Stromal cell of bone marrow (primary cell): ENCODE measurements at regions not wholly inside any gene's neighbourhood (a gene's known extent, or its start where the extent isn't known, plus 50 kb on each side); places are given as distances from the start of the nearest gene placed in this dataset.
A peak's percentile ranks its signal among the peaks of the same experiment; 100 is the strongest.

Experiments
- DNase-seq: peaks from one replicate; pipeline ENCODE4 v3.0.0-alpha.2; 2012; ENCODE audit warnings: low read depth

- DNase-seq: no peak
Measured at GRCh38 chr4:137674066-137674465, 141.8 kb upstream of the PCDH18 start.

DNA sequence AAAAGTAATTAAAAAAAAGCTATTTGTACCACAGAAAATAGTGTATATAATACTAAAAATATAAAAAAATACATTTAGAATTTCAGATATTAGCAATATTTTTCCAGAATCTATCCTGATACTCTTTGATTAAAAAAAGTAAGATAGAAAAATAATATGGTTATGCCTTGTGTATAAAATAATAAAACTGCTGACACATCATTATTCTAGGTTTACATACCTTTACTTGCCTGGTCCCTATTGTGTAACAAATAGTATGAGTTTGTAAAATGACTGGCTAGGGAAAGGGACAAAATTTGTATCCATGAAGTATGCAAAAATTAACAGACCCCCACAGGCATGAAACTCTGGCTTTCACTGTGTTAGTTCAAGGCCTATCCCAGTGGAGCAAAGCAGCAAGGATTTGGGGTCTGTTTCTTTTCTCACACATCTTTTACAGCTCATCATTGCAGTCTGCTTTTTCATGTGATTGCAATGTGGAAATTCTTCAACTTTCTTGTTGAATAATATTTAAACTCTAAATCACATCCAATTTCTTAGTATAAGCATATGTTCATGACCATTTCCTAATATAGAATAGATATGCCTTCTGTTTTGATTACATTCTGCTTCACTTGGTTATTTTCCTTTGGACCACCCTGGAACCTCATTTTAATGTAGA, 136.7 kb upstream of the PCDH18 start:
- no peak for DNase-seq

GRCh38 chr4:137664416-137664815, 132.1 kb upstream of the PCDH18 start:
- no peak for DNase-seq

DNA sequence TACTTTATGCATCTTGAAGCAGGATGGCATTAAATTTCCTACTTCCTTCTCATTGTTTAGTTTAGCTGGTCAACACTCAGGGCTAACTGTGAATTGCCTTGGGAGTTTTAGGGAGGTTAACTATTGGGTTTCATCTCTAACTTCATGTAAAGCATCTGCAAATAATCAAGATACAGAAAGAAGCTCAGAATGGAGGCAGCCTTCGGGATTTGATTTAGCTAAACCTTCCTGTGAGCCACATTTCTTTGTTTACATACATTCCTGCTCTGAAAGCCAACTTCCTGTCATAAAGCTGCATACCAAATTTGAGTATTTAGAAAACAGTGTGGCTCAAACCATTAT, 131.7 kb upstream of the PCDH18 start:
- DNase-seq: peak; percentile 68

DNA sequence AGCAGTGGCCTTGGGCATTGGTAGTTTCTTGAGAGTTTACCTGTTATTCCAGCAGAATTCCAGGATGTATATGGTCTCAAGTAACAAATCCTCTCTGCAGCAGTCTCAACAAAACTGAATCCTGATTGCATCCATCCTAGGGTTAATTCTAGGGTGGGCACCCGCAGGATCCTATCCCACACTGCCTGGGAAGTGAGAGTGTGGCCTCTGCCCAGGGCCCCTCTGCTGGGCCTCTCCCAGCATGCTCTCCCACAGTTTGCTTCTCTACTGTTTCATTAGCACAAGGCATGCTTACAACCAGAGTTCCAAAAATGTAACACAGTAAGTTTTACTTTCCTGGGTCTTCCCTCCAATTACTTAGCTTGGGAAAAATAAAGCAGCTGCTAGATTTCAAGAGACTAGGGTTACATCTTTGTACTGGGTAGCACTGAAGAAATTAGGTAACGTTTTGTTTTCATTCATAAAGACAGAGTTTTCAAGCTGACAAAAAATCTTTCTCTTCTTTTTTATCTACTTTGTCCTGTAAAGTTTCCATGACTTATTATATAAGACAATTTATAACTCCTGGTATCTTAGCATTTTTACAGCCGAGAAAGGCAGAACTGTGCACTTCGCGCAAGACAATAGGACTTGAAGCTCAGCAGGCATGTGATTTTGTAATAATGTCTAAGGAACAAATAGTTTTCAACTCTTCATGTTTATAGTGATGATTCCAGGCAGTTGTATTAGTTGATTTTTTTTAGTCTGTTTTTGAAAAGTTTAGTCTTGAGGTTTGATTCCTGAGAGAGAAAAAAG, 131.2 kb upstream of the PCDH18 start:
- no peak for DNase-seq

- no peak for DNase-seq
Measured at GRCh38 chr4:137661693-137662092, 129.4 kb upstream of the PCDH18 start.

- peak; percentile 49 for DNase-seq
Measured at GRCh38 chr4:137660211-137660610, 127.9 kb upstream of the PCDH18 start.

DNA sequence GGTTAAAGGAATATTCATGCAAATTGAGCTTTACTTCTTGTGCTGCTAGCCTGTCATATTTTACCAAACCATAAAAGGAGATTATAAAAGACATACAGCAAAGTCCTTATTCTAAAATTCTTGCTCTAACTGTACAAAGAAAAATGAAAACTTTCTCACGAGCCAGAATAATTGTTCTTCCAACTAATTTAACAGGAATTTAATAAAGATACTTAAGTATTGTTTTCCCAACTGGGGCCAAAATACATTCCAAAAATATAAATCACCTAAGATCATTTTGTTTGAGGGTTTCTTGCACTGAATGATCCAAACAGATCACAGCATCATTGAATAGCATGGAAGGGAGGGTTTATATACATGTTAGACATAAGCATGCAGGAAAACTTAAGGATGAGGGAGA, 127.1 kb upstream of the PCDH18 start:
- no peak for DNase-seq

- no peak for DNase-seq
Measured at GRCh38 chr4:137656661-137657060, 124.4 kb upstream of the PCDH18 start.

DNA sequence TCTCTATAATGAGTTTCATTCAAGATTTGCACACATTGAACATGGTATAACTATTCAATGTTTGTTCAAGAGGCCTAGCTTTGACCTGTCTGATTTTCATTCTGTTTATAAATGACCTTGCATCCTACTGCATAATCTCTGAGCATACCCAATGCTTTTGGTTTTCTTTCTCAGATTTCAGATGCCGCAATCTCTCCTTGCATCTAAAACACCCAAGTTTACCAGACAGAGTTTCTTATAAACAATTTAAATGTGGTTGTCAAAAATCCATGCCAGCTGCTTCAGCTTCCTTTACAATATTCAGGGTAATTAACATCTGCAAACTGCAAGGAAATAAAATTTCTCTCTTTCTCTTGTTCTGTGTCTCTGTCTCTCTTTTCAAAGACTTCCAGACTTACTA, 123.0 kb upstream of the PCDH18 start:
- no peak for DNase-seq

- no peak for DNase-seq
Measured at GRCh38 chr4:137651128-137651527, 118.8 kb upstream of the PCDH18 start.

DNA sequence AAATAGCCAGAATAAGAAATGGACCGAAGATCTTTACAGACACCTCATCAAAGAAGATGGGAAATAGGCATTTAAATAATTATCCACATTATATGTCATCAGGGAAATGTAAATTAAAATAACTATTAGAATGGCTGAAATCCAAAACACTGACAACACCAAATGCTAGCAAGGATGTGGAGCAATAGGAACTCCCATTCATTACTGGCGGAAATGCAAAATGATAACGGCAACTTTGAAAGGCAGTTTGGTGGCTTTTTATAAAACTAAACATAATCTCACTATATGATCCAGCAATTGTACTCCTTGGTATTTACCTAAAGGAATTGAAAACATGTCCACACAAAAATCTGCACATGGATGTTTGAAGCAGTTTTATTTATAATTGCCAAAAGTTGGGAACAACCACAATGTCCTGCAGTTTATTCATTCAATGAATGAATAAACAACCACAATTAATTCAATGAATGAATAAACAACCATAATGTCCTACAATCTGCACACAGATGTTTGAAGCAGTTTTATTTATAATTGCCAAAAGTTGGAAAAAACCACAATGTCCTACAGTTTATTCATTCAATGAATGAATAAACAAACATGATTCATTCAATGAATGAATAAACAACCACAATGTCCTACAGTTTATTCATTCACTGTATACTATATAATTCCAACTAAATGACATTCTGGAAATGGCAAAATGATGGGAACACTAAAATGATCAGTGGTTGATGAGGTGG, 117.6 kb upstream of the PCDH18 start:
- no peak for DNase-seq

GRCh38 chr4:137648531-137648930, 116.2 kb upstream of the PCDH18 start:
- no peak for DNase-seq

GRCh38 chr4:137647375-137647774, 115.1 kb upstream of the PCDH18 start:
- DNase-seq: no peak

GRCh38 chr4:137644201-137644600, 111.9 kb upstream of the PCDH18 start:
- peak; percentile 47 for DNase-seq

GRCh38 chr4:137641544-137641943, 109.2 kb upstream of the PCDH18 start:
- peak; percentile 95 for DNase-seq

GRCh38 chr4:137640838-137641158, 108.5 kb upstream of the PCDH18 start:
- DNase-seq: no peak

DNA sequence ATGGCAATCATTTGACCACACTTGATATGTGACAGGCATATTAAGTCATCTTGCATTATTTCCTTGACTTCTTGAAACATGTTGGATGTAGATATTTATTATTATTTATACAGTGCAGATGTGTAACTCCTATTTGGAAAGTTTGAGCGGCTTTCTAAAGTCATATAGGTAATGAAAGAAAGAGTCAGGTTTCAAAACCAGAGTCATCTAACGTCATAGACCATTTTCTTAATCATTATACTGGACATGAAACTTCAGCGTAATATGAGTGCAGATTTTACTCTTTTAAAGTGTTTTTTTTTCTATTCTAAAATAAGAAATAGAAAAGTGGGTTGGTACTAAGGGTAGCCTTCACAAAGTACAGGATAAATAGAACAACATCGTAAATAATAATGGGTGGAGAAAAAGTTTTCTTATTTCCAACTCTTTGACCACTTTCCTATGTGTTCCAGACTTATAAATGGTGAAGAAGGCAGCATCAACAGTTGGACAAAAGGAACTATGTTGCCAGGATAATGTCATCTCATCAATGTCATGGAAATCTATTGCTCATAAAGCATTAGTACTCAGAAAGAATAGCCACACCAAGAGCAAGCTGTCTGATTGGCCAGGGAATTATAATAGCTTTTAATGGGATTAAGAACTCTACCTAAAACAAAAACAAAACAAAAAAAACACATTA, 108.0 kb upstream of the PCDH18 start:
- no peak for DNase-seq

- DNase-seq: no peak
Measured at GRCh38 chr4:137638934-137639333, 106.6 kb upstream of the PCDH18 start.

DNA sequence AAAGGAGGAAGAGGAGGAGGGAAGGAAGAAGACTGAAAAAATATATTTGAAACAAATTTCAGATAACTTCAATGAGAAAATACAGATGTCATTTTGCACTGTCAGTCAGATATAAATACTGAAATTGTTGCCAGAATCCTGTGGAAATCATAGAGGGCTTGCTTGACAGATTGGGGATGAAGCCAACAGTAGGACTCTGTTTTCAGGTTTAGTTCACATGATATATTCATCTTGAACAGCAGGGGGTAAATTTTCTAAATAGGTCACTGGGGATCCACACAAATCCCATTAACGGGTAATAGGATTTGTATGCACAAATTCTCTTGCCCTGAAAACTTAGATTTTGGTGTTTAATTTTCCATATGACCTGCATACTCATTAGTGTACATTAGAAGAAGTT, 103.3 kb upstream of the PCDH18 start:
- no peak for DNase-seq

- DNase-seq: peak; percentile 54
Measured at GRCh38 chr4:137635108-137635507, 102.8 kb upstream of the PCDH18 start.

GRCh38 chr4:137632842-137633241, 100.5 kb upstream of the PCDH18 start:
- no peak for DNase-seq

GRCh38 chr4:137631605-137632004, 99.3 kb upstream of the PCDH18 start:
- no peak for DNase-seq
